OCI-LY7 (cell line): ENCODE measurements at regions not wholly inside any gene's neighbourhood (a gene's known extent, or its start where the extent isn't known, plus 50 kb on each side); places are given as distances from the start of the nearest gene placed in this dataset.

Experiments used
- BruUV-seq: library from RNA; stranded (reverse); fragments of 400-500 nt; replicated peaks from 2 replicates; lab custom pipeline; 2021; lab: Mats Ljungman, UMichigan
- CTCF ChIA-PET: fragments of 300-600 bp; sonication (Branson Sonifier 250); formaldehyde crosslinking; loops from one replicate; lab custom pipeline; 2022; ENCODE audit warnings: antibody characterized with exemption; ENCODE audit not compliant: unreplicated experiment; lab: Charles Lee
- POLR2A ChIA-PET: fragments of 300-600 bp; sonication (Branson Sonifier 250); formaldehyde crosslinking; loops from one replicate; lab custom pipeline; 2022; ENCODE audit warnings: antibody characterized with exemption; lab: Charles Lee
- DNase-seq: peaks from one replicate; pipeline ENCODE4 v3.0.0-alpha.2; 2015; ENCODE audit warnings: low spot score
- H2AFZ ChIP-seq: fragments of 200-600 bp; sonication (generic), shearing (Covaris generic); 2 replicates; pipeline ENCODE4 v1.6.1; 2014; ENCODE audit warnings: mild to moderate bottlenecking, antibody characterized with exemption, low read length, moderate library complexity
- H3K27ac ChIP-seq: fragments of 200-600 bp; sonication (generic); 2 replicates; pipeline ENCODE4 v1.5.1; 2014; ENCODE audit warnings: mixed run types, low read depth, mild to moderate bottlenecking, moderate library complexity, low read length, inconsistent platforms; ENCODE audit not compliant: poor library complexity, severe bottlenecking
- H3K36me3 ChIP-seq: fragments of 200-600 bp; sonication (generic); 2 replicates; pipeline ENCODE4 v1.6.1; 2014; ENCODE audit warnings: mild to moderate bottlenecking, antibody characterized with exemption, low read length, moderate library complexity, mixed read lengths; ENCODE audit not compliant: insufficient read depth
- H3K4me1 ChIP-seq: fragments of 200-600 bp; sonication (generic); 2 replicates; pipeline ENCODE4 v1.5.1; 2014; ENCODE audit warnings: mild to moderate bottlenecking, low read length; ENCODE audit not compliant: insufficient read depth, poor library complexity, severe bottlenecking
- H3K4me2 ChIP-seq: fragments of 200-600 bp; sonication (generic); 2 replicates; pipeline ENCODE4 v1.6.1; 2014; ENCODE audit warnings: mild to moderate bottlenecking, low read length
- H3K4me3 ChIP-seq: fragments of 200-600 bp; sonication (generic); 2 replicates; pipeline ENCODE4 v1.5.1; 2014; ENCODE audit warnings: mild to moderate bottlenecking, low read depth, low read length; ENCODE audit not compliant: poor library complexity, severe bottlenecking
- H3K79me2 ChIP-seq: fragments of 200-600 bp; sonication (generic); 2 replicates; pipeline ENCODE4 v1.6.1; 2016; ENCODE audit warnings: low read depth, mild to moderate bottlenecking, low read length, moderate library complexity, mixed read lengths; ENCODE audit not compliant: insufficient read depth
- H3K9me2 ChIP-seq: fragments of 200-600 bp; sonication (generic); 2 replicates; pipeline ENCODE4 v1.6.1; 2016; ENCODE audit warnings: mild to moderate bottlenecking, low read length, mixed read lengths; ENCODE audit not compliant: insufficient read depth
- H3K9me3 ChIP-seq: fragments of 200-600 bp; sonication (generic); 2 replicates; pipeline ENCODE4 v1.6.1; 2014; ENCODE audit warnings: mild to moderate bottlenecking, mixed run types, low read length, mixed read lengths
- H4K20me1 ChIP-seq: fragments of 200-600 bp; sonication (generic); 2 replicates; pipeline ENCODE4 v1.6.1; 2014; ENCODE audit warnings: mild to moderate bottlenecking, antibody characterized with exemption, low read length, moderate library complexity, mixed read lengths; ENCODE audit not compliant: insufficient read depth
- CTCF ChIP-seq: fragments of 200-600 bp; sonication (generic); conservative IDR thresholded peaks from 2 replicates; pipeline ENCODE4 v1.5.1; 2014; ENCODE audit warnings: mild to moderate bottlenecking, antibody characterized with exemption, low read length, moderate library complexity, mixed read lengths
- EZH2phosphoT487 ChIP-seq: fragments of 200-600 bp; sonication (generic); IDR thresholded peaks from 2 replicates; pipeline ENCODE4 v1.6.1; 2018; ENCODE audit warnings: low read depth, borderline replicate concordance, mild to moderate bottlenecking, mixed run types, antibody characterized with exemption, low read length, moderate library complexity, mixed read lengths
- intact Hi-C: fragments of 100-400 bp; cut with micrococcal nuclease; formaldehyde crosslinking; loops from one replicate; pipeline ENCODE4 v1.10.0; 2022; ENCODE audit not compliant: unreplicated experiment

- H3K79me2 ChIP-seq, result no peaks in the 10 kb centered on the region
These were observed 913.6 kb upstream of the ARPP21 start for GRCh38 chr3:34725774-34726173.

GRCh38 chr3:34727700-34728099, 911.6 kb upstream of the ARPP21 start:
- intact Hi-C loops, result no loop called here
- Histone ChIP-seq H3K79me2 (no peaks in the 10 kb centered on the region), H3K4me2 (no peak overlapping the region), H3K4me3 (no peak overlapping the region), H2AFZ (no peak overlapping the region), H3K9me3 (no peaks in the 10 kb centered on the region), H3K36me3 (no peaks in the 10 kb centered on the region), H3K4me1 (no peaks in the 10 kb centered on the region), H4K20me1 (no peaks in the 10 kb centered on the region), H3K27ac (no peak overlapping the region), H3K9me2 (no peaks in the 10 kb centered on the region)
- POLR2A ChIA-PET, result no interaction called here
- CTCF ChIA-PET, result no interaction called here
- TF ChIP-seq EZH2phosphoT487 (no peak), CTCF (no peak)
- no peak for DNase-seq
- BruUV-seq, result no TSS peak

More at GRCh38 chr3:34725774-34726173, 913.6 kb upstream of the ARPP21 start:
- TF ChIP-seq EZH2phosphoT487 (no peak), CTCF (no peak)
- H3K9me3 ChIP-seq, result no peaks in the 10 kb centered on the region
- ChIA-PET POLR2A (interaction anchor here (0.6 kb wide), 1 partner anchor 439 kb away, joined by 4 read pairs; no protein-coding TSS in a partner anchor), CTCF (no interaction called here)
- BruUV-seq, result no TSS peak
- intact Hi-C loops, result no loop called here
- no peak overlapping the region for H3K4me3 ChIP-seq
- H3K9me2 ChIP-seq, result no peaks in the 10 kb centered on the region
- no peaks in the 10 kb centered on the region for H3K4me1 ChIP-seq
- no peaks in the 10 kb centered on the region for H3K36me3 ChIP-seq
- H4K20me1 ChIP-seq, result no peaks in the 10 kb centered on the region
- DNase-seq, result no peak
- H3K27ac ChIP-seq, result no peak overlapping the region
- H3K4me2 ChIP-seq, result no peak overlapping the region
- H2AFZ ChIP-seq, result no peak overlapping the region

GRCh38 chr3:34742151-34742550, 897.2 kb upstream of the ARPP21 start:
- H3K27ac ChIP-seq, result no peak overlapping the region
- POLR2A ChIA-PET, result interaction anchor here (0.7 kb wide), 1 partner anchor 10 kb away, joined by 3 read pairs; no protein-coding TSS in a partner anchor
- no peaks in the 10 kb centered on the region for H3K9me3 ChIP-seq
- no peaks in the 10 kb centered on the region for H3K9me2 ChIP-seq
- CTCF ChIA-PET, result no interaction called here
- intact Hi-C loops, result no loop called here
- H2AFZ ChIP-seq, result no peak overlapping the region
- H3K79me2 ChIP-seq, result no peaks in the 10 kb centered on the region
- no peaks in the 10 kb centered on the region for H4K20me1 ChIP-seq
- BruUV-seq, result no TSS peak
- TF ChIP-seq EZH2phosphoT487 (no peak), CTCF (no peak)
- H3K4me3 ChIP-seq, result no peak overlapping the region
- no peak overlapping the region for H3K4me2 ChIP-seq
- no peaks in the 10 kb centered on the region for H3K36me3 ChIP-seq
- no peaks in the 10 kb centered on the region for H3K4me1 ChIP-seq
- DNase-seq, result no peak
